ENCODE measurements at regions not wholly inside any gene's neighbourhood (a gene's known extent, or its start where the extent isn't known, plus 50 kb on each side); places are given as distances from the start of the nearest gene placed in this dataset.

- TF ChIP-seq CTCF (IDR thresholded peaks at IDR 0.05; ENCODE audit: low read depth, low read length) (no peak), EZH2phosphoT487 (IDR thresholded peaks at IDR 0.05; ENCODE audit: low read depth) (no peak)
Measured at GRCh38 chr15:39456582-39457330, 124.1 kb upstream of the THBS1 start.

Data from OCI-LY3 (cell line).